ENCODE measurements at regions not wholly inside any gene's neighbourhood (a gene's known extent, or its start where the extent isn't known, plus 50 kb on each side); places are given as distances from the start of the nearest gene placed in this dataset.

- TF ChIP-seq, protein P1, sequence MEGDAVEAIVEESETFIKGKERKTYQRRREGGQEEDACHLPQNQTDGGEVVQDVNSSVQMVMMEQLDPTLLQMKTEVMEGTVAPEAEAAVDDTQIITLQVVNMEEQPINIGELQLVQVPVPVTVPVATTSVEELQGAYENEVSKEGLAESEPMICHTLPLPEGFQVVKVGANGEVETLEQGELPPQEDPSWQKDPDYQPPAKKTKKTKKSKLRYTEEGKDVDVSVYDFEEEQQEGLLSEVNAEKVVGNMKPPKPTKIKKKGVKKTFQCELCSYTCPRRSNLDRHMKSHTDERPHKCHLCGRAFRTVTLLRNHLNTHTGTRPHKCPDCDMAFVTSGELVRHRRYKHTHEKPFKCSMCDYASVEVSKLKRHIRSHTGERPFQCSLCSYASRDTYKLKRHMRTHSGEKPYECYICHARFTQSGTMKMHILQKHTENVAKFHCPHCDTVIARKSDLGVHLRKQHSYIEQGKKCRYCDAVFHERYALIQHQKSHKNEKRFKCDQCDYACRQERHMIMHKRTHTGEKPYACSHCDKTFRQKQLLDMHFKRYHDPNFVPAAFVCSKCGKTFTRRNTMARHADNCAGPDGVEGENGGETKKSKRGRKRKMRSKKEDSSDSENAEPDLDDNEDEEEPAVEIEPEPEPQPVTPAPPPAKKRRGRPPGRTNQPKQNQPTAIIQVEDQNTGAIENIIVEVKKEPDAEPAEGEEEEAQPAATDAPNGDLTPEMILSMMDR (IDR thresholded peaks at IDR 0.05; ENCODE audit: low read depth, low read length), result no peak
- TF ChIP-seq POLR2A (IDR thresholded peaks at IDR 0.05; ENCODE audit: extremely low read depth, insufficient read length), result no peak
- TF ChIP-seq MYC (IDR thresholded peaks at IDR 0.05; ENCODE audit: low read depth, low read length), result no peak
Observed at GRCh38 chr9:20225826-20226225, 396.5 kb downstream of the MLLT3 start.
